ENCODE measurements at regions not wholly inside any gene's neighbourhood (a gene's known extent, or its start where the extent isn't known, plus 50 kb on each side); places are given as distances from the start of the nearest gene placed in this dataset.

GRCh38 chr14:78090864-78091263 is 79.3 kb upstream of the NRXN3 start:
- no peak overlapping the region for H4K91ac ChIP-seq (ENCODE audit: insufficient read length, low read depth, low read length)
- no peak overlapping the region for H3K56ac ChIP-seq (ENCODE audit: insufficient read length, low read depth, low read length)
- DNase-seq, result no peak
- H3K4me1 ChIP-seq (ENCODE audit: insufficient read depth, low read length), result no peaks in the 10 kb centered on the region
- no peaks in the 10 kb centered on the region for H3K23me2 ChIP-seq (ENCODE audit: insufficient read length, low read depth, low read length, poor library complexity, severe bottlenecking)
- no CpG with 5 or more reads among the region's 8 CpGs for WGBS (ENCODE audit: extremely low coverage, insufficient read length, low lambda C conversion rate)
- no peak overlapping the region for H3K27ac ChIP-seq (ENCODE audit: insufficient read length, low read depth, low read length)
- H3K9me3 Mint-ChIP-seq, result peaks cover 0 to 2% of the 10 kb centered on the region in 2 experiments; a peak in 1 of 5 replicates
- no peak overlapping the region for H3T11ph ChIP-seq (ENCODE audit: low read length)
- no peaks in the 10 kb centered on the region for H3K79me1 ChIP-seq (ENCODE audit: insufficient read depth, low read depth, low read length, poor library complexity, severe bottlenecking)
- no peaks in the 10 kb centered on the region for H4K20me1 ChIP-seq (ENCODE audit: control insufficient read depth, insufficient read depth, insufficient read length)
- H3K4me3 Mint-ChIP-seq, result no peak overlapping the region
- H2BK120ac ChIP-seq (ENCODE audit: low read depth, low read length, poor library complexity, severe bottlenecking), result no peak overlapping the region
- H3K14ac ChIP-seq (ENCODE audit: insufficient read depth, low read length), result no peak overlapping the region
- no peak overlapping the region for H3K4ac ChIP-seq (ENCODE audit: low read depth, low read length)
- no peak overlapping the region for H3K4me2 ChIP-seq (ENCODE audit: insufficient read depth, insufficient read length, low read length)
- H2AFZ ChIP-seq (ENCODE audit: low read length), result no peak overlapping the region
- no peak overlapping the region for H2BK5ac ChIP-seq (ENCODE audit: insufficient read length, low read length)
- no peak for TF ChIP-seq CTCF (conservative IDR thresholded peaks at IDR 0.05)
- peaks cover 2% of the 10 kb centered on the region; the same call in 1 of the 2 replicates for H3K27me3 Mint-ChIP-seq (ENCODE audit: low read depth)
- no peak overlapping the region for H3K23ac ChIP-seq (ENCODE audit: insufficient read length, low read depth, low read length)
- no peak overlapping the region for H4K5ac ChIP-seq (ENCODE audit: insufficient read length, low read depth, low read length)
- no peak overlapping the region for H2BK15ac ChIP-seq (ENCODE audit: low read depth, low read length)
- no peak overlapping the region for H2BK12ac ChIP-seq (ENCODE audit: insufficient read length, low read depth, low read length)
- H2AK5ac ChIP-seq (ENCODE audit: insufficient read length, low read length), result no peak overlapping the region
- H2BK20ac ChIP-seq (ENCODE audit: low read depth, low read length, poor library complexity, severe bottlenecking), result no peak overlapping the region
- no peaks in the 10 kb centered on the region for H3K9me3 ChIP-seq (ENCODE audit: control insufficient read depth, low read depth, low read length)
- H3K27ac Mint-ChIP-seq, result no peak overlapping the region; a peak in 1 of 7 replicates
- H3K27me3 ChIP-seq (ENCODE audit: insufficient read depth, low read length), result no peaks in the 10 kb centered on the region
- no peak overlapping the region for H3K18ac ChIP-seq (ENCODE audit: insufficient read length, low read depth, low read length)
- H3K36me3 Mint-ChIP-seq (ENCODE audit: insufficient read depth in 1 of 3, low read depth in 3 of 3), result peaks cover 0 to 6% (median 0%) of the 10 kb centered on the region in 3 experiments; a peak in 4 of 7 replicates
- no peaks in the 10 kb centered on the region for H3K79me2 ChIP-seq (ENCODE audit: insufficient read depth, low read length)
- H3K4me1 Mint-ChIP-seq, result peaks cover 8% of the 10 kb centered on the region in 2 experiments
- H4K8ac ChIP-seq (replicated peaks; ENCODE audit: insufficient read length, low read depth, low read length), result no peak overlapping the region
- H3K9ac ChIP-seq (ENCODE audit: extremely low read depth, insufficient read length, low read length), result no peak overlapping the region
